ENCODE measurements at regions not wholly inside any gene's neighbourhood (a gene's known extent, or its start where the extent isn't known, plus 50 kb on each side); places are given as distances from the start of the nearest gene placed in this dataset.

DNA sequence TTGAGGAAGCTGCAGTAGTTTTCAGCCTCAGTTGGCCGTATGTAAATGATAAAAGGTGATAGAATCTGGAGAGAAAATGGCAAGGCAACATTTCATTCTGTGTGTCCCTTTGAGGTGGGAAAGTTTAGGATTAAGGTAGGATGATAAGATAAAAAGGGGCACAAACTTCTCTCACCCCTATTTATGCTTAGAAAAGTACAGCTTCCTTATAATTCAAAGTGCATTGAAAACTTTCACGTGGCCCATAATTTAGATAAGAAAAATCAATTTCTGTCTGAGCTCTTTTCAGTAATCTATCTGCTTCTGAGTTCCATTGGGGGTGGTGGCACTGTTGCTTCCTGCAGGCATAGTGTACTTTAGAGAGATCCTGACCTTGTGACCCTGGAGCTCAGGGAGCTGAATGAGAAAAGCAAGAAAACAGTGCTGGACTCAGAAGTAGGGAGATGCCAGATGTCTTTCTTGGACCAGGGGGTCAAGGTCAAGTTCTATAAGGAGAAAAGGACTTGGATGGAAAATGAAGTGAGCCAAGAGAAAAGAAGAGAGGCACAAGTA lies 187.3 kb downstream of the NDFIP2 start:
- TF ChIP-seq, protein P1, sequence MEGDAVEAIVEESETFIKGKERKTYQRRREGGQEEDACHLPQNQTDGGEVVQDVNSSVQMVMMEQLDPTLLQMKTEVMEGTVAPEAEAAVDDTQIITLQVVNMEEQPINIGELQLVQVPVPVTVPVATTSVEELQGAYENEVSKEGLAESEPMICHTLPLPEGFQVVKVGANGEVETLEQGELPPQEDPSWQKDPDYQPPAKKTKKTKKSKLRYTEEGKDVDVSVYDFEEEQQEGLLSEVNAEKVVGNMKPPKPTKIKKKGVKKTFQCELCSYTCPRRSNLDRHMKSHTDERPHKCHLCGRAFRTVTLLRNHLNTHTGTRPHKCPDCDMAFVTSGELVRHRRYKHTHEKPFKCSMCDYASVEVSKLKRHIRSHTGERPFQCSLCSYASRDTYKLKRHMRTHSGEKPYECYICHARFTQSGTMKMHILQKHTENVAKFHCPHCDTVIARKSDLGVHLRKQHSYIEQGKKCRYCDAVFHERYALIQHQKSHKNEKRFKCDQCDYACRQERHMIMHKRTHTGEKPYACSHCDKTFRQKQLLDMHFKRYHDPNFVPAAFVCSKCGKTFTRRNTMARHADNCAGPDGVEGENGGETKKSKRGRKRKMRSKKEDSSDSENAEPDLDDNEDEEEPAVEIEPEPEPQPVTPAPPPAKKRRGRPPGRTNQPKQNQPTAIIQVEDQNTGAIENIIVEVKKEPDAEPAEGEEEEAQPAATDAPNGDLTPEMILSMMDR (IDR thresholded peaks at IDR 0.05; ENCODE audit: low read depth, low read length, poor library complexity, severe bottlenecking) = no peak
- TF ChIP-seq EZH2phosphoT487 (IDR thresholded peaks at IDR 0.05; ENCODE audit: borderline replicate concordance, low read length) = no peak

Measured in DOHH2 (cell line).